HFFc6 (cell line): ENCODE measurements at regions not wholly inside any gene's neighbourhood (a gene's known extent, or its start where the extent isn't known, plus 50 kb on each side); places are given as distances from the start of the nearest gene placed in this dataset.

ENCODE experiments used
- DNase-seq: peaks from one replicate; pipeline ENCODE4 v3.0.0-alpha.2; 2018
- H3K27ac Mint-ChIP-seq: 2 replicates; pipeline ENCODE4 v1.8.0; 2020; ENCODE audit warnings: mild to moderate bottlenecking, mixed read lengths
- H3K27me3 Mint-ChIP-seq: 2 replicates; pipeline ENCODE4 v1.8.0; 2021; ENCODE audit warnings: mild to moderate bottlenecking, moderate library complexity, mixed read lengths; ENCODE audit not compliant: insufficient read depth
- H3K36me3 Mint-ChIP-seq: 2 replicates; pipeline ENCODE4 v1.8.0; 2021; ENCODE audit warnings: low read depth, mixed read lengths
- H3K4me1 Mint-ChIP-seq: 2 replicates; pipeline ENCODE4 v1.8.0; 2020; ENCODE audit warnings: low read depth, mixed read lengths
- H3K4me3 Mint-ChIP-seq: 2 replicates; pipeline ENCODE4 v1.8.0; 2020; ENCODE audit warnings: mild to moderate bottlenecking, moderate library complexity, mixed read lengths
- H3K9me3 Mint-ChIP-seq: 2 replicates; pipeline ENCODE4 v1.8.0; 2020; ENCODE audit warnings: mild to moderate bottlenecking, mixed read lengths
- TF ChIP-seq, protein P1 (sequence below): fragments of 200-600 bp; sonication (generic); IDR thresholded peaks from 2 replicates; pipeline ENCODE4 v1.5.0; 2021; ENCODE audit warnings: antibody characterized with exemption, mild to moderate bottlenecking

DNA sequence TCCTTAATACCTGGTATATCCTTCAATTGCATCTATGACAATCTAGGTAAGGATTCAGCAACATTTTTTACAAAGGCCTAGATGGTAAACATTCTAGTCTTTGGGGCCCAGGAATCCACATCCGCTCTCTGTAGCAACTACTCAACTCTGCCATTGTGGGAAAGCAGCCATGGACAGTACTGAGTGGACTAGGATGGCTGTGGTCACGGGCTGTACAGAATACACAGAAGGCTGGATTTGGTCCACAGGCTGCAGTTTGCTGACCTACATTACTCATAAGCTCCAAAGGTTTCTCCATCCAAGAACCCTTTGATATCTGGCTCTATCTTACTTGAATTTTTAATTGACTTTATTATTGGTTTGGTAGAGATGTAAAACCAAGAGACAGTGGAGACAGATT, 418.3 kb upstream of the LRRTM1 start:
- no peak overlapping the region for H3K4me3 Mint-ChIP-seq
- TF ChIP-seq, protein P1, sequence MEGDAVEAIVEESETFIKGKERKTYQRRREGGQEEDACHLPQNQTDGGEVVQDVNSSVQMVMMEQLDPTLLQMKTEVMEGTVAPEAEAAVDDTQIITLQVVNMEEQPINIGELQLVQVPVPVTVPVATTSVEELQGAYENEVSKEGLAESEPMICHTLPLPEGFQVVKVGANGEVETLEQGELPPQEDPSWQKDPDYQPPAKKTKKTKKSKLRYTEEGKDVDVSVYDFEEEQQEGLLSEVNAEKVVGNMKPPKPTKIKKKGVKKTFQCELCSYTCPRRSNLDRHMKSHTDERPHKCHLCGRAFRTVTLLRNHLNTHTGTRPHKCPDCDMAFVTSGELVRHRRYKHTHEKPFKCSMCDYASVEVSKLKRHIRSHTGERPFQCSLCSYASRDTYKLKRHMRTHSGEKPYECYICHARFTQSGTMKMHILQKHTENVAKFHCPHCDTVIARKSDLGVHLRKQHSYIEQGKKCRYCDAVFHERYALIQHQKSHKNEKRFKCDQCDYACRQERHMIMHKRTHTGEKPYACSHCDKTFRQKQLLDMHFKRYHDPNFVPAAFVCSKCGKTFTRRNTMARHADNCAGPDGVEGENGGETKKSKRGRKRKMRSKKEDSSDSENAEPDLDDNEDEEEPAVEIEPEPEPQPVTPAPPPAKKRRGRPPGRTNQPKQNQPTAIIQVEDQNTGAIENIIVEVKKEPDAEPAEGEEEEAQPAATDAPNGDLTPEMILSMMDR: no peak
- no peaks in the 10 kb centered on the region for H3K27me3 Mint-ChIP-seq

DNA sequence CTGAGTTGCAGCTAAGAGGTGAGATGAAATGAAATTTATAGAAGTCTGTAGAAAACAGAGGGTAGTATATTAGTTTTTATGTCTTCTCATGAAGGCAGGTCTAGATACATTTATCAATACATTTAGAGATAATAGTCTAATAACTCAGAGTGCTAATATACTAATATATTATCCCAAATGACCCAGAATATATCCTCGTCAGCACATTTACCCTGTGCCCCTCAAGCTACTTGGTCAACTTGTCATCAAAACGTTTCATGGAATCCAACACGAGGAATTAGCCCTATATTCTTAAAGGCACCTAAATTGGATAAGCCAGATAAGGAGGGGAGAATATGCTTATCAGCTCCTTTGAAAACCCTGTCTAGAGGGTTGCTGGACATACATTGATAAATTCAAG, 415.1 kb upstream of the LRRTM1 start:
- TF ChIP-seq, protein P1: no peak
- Mint-ChIP-seq H3K4me3 (no peak overlapping the region), H3K27ac (no peak overlapping the region), H3K36me3 (no peaks in the 10 kb centered on the region), H3K4me1 (no peaks in the 10 kb centered on the region), H3K27me3 (no peaks in the 10 kb centered on the region), H3K9me3 (peaks cover 24% of the 10 kb centered on the region)
- no peak for DNase-seq

More for the DNA sequence above, 418.3 kb upstream of the LRRTM1 start:
- Mint-ChIP-seq H3K27ac (no peak overlapping the region), H3K4me1 (no peaks in the 10 kb centered on the region), H3K9me3 (peaks cover 34% of the 10 kb centered on the region), H3K36me3 (no peaks in the 10 kb centered on the region)
- DNase-seq: no peak

DNA sequence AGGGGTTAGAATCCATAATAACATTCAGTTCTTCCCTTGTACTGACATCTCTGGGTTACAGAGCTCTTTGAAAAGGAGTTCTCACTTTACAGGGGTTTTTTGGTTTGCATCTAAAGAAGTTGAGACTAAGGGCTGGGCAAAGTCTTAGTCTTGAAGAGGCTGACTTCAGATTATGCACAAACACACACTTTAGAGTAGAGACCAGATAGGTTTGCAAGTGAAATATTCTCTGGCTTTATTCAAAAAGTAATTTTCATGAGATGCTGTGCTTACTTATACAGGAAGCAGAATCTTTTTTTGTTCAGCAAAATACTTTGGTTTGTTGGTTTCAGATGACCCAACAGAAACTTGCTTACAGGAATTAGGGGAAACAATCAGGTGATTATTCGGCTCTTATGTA, 410.9 kb upstream of the LRRTM1 start:
- Mint-ChIP-seq H3K9me3 (peaks cover 17% of the 10 kb centered on the region), H3K4me1 (no peaks in the 10 kb centered on the region), H3K36me3 (no peaks in the 10 kb centered on the region), H3K27me3 (no peaks in the 10 kb centered on the region), H3K4me3 (no peak overlapping the region), H3K27ac (no peak overlapping the region)
- TF ChIP-seq, protein P1: no peak
- DNase-seq: no peak

DNA sequence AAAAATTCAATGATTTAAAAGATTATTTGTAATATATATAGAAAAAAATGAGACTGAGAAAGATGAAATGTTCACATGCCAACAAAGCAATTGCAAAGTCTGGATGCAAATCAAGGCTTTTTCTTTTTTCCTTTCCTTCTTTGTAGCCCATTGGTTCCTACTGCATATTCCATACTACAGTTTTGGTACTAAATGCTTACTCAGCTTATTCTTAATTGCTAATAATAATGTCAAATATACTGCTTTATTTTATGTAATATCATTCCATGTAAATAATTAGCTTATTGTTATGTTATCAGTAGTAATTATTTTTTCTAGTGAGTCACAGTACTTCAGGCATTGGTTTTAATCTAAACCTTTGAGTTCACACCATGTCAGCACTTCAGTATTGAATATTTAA, 407.4 kb upstream of the LRRTM1 start:
- TF ChIP-seq, protein P1: no peak
- H3K36me3 Mint-ChIP-seq: no peaks in the 10 kb centered on the region
- H3K9me3 Mint-ChIP-seq: peaks cover 17% of the 10 kb centered on the region
- no peak overlapping the region for H3K27ac Mint-ChIP-seq
- no peaks in the 10 kb centered on the region for H3K27me3 Mint-ChIP-seq
- DNase-seq: no peak
- no peak overlapping the region for H3K4me3 Mint-ChIP-seq
- H3K4me1 Mint-ChIP-seq: no peaks in the 10 kb centered on the region

DNA sequence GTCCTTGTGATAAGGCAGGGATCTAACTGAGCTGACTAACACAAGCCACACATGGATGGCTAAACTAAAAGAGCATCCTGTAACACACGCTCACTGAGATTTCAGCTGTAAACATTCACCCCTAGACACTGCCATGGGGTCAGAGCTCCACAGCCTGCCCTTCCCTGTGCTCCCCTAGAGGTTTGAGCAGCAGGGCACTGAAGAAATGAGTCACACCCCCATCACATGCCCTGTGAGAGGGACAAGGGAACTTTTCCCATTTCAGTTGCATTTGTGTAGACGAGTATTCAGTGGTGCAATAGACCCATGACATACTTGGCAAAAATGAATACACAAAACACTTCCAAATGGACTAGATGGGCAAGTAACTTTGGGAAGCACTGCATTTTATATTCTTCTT, 402.4 kb upstream of the LRRTM1 start:
- no peak overlapping the region for H3K4me3 Mint-ChIP-seq
- peaks cover 1% of the 10 kb centered on the region; the same call in 1 of the 2 replicates for H3K27me3 Mint-ChIP-seq
- H3K27ac Mint-ChIP-seq: no peak overlapping the region
- DNase-seq: no peak
- H3K4me1 Mint-ChIP-seq: no peaks in the 10 kb centered on the region
- no peaks in the 10 kb centered on the region; the same call in 1 of the 2 replicates for H3K36me3 Mint-ChIP-seq
- TF ChIP-seq, protein P1: no peak
- peaks cover 39% of the 10 kb centered on the region for H3K9me3 Mint-ChIP-seq

DNA sequence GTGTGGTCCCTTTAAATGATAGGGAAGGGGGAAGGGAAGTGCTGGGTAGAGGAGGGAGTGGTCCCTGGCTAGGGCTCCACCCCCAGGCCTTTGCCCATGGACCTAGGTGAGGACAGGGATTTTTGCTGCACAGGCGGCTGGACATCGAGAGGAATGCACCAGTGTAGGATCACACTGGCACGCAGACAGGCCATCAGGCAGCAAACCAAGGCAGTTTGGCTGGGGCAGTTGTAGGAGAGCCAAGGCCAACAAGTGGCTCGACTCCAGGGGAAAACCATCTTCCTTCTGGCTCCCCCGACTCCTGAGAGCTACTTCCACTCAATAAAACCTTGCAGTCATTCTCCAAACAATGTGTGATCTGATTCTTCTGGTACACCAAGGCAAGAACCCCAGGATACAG, 402.0 kb upstream of the LRRTM1 start:
- Mint-ChIP-seq H3K27me3 (peaks cover 1% of the 10 kb centered on the region; the same call in 1 of the 2 replicates), H3K27ac (no peak overlapping the region), H3K36me3 (no peaks in the 10 kb centered on the region; the same call in 1 of the 2 replicates), H3K4me1 (no peaks in the 10 kb centered on the region), H3K9me3 (peaks cover 42% of the 10 kb centered on the region), H3K4me3 (no peak overlapping the region)
- TF ChIP-seq, protein P1: no peak
- no peak for DNase-seq
